BLaER1 treated with 17β-estradiol and CSF1 and Interleukin-3, amounts not matched to agents 10 nM and 100 nM (cell line): ENCODE measurements at regions not wholly inside any gene's neighbourhood (a gene's known extent, or its start where the extent isn't known, plus 50 kb on each side); places are given as distances from the start of the nearest gene placed in this dataset.
A peak's percentile ranks its signal among the peaks of the same experiment; 100 is the strongest.

Experiments
- H3K27ac ChIP-seq, 11 experiments: shearing (Covaris generic); formaldehyde crosslinking; 2 replicates each; pipeline ENCODE4 v1.8.1; 2022
- H3K27me3 ChIP-seq, 11 experiments: shearing (Covaris generic); formaldehyde crosslinking; 2 replicates each; pipeline ENCODE4 v1.8.1; 2022
- H3K36me3 ChIP-seq, 11 experiments: shearing (Covaris generic); formaldehyde crosslinking; 2 replicates each; pipeline ENCODE4 v1.8.1; 2022
- H3K4me1 ChIP-seq, 10 experiments: shearing (Covaris generic); formaldehyde crosslinking; 2 replicates each; pipeline ENCODE4 v1.8.1; 2022
- H3K4me2 ChIP-seq, 11 experiments: shearing (Covaris generic); formaldehyde crosslinking; 2 replicates each; pipeline ENCODE4 v1.8.1; 2022
- H3K4me3 ChIP-seq, 10 experiments: shearing (Covaris generic); formaldehyde crosslinking; 2 replicates each; pipeline ENCODE4 v1.8.1; 2022
- H3K9ac ChIP-seq, 11 experiments: shearing (Covaris generic); formaldehyde crosslinking; 2 replicates each; pipeline ENCODE4 v1.8.1; 2022
- H3K9me3 ChIP-seq, 11 experiments: shearing (Covaris generic); formaldehyde crosslinking; replicated peaks in 1 of 11; 2 replicates each; pipeline ENCODE4 v1.8.1; 2022
- H4K20me1 ChIP-seq, 11 experiments: shearing (Covaris generic); formaldehyde crosslinking; 2 replicates each; pipeline ENCODE4 v1.8.1; 2022
- Cebpa-rat ChIP-seq, 11 experiments: shearing (Covaris generic); IDR thresholded peaks; 2 replicates each; pipeline ENCODE4 v1.8.1; 2022

- Histone ChIP-seq H4K20me1 (no peaks in the 10 kb centered on the region), H3K9ac (no peak overlapping the region), H3K27me3 (no peaks in the 10 kb centered on the region), H3K9me3 (no peaks in the 10 kb centered on the region), H3K4me1 (peaks cover 0 to 11% (median 0%) of the 10 kb centered on the region in 10 experiments; a peak in 6 of 20 replicates), H3K4me3 (no peak overlapping the region), H3K27ac (no peak overlapping the region), H3K4me2 (no peak overlapping the region), H3K36me3 (no peaks in the 10 kb centered on the region)
- no peak for TF ChIP-seq Cebpa-rat (IDR thresholded peaks at IDR 0.05)
These were observed 140.1 kb downstream of the NOL4 start for GRCh38 chr18:34084635-34085034.

- H3K4me3 ChIP-seq: no peak overlapping the region
- H3K27me3 ChIP-seq: no peaks in the 10 kb centered on the region
- H3K9ac ChIP-seq: no peak overlapping the region
- no peaks in the 10 kb centered on the region for H3K36me3 ChIP-seq
- H3K27ac ChIP-seq: no peak overlapping the region
- no peak for TF ChIP-seq Cebpa-rat (IDR thresholded peaks at IDR 0.05)
- H3K4me2 ChIP-seq: peak overlapping the region in 2 of 11 experiments; percentile 37 to 57; a peak in 3 of 22 replicates
- peaks cover 0 to 11% (median 0%) of the 10 kb centered on the region in 10 experiments; a peak in 6 of 20 replicates for H3K4me1 ChIP-seq
- no peaks in the 10 kb centered on the region for H3K9me3 ChIP-seq
- no peaks in the 10 kb centered on the region for H4K20me1 ChIP-seq
These were observed 140.7 kb downstream of the NOL4 start for GRCh38 chr18:34083910-34084535.

GRCh38 chr18:34077599-34077998 lies 147.1 kb downstream of the NOL4 start:
- H3K27me3 ChIP-seq: no peaks in the 10 kb centered on the region
- no peak overlapping the region for H3K4me3 ChIP-seq
- H3K4me1 ChIP-seq: no peaks in the 10 kb centered on the region
- no peak overlapping the region for H3K4me2 ChIP-seq
- no peak overlapping the region for H3K9ac ChIP-seq
- no peak overlapping the region for H3K27ac ChIP-seq
- no peaks in the 10 kb centered on the region for H3K36me3 ChIP-seq
- TF ChIP-seq Cebpa-rat (IDR thresholded peaks at IDR 0.05): no peak
- no peaks in the 10 kb centered on the region for H3K9me3 ChIP-seq
- H4K20me1 ChIP-seq: no peaks in the 10 kb centered on the region

GRCh38 chr18:34075963-34076860 lies 148.5 kb downstream of the NOL4 start:
- Histone ChIP-seq H3K36me3 (no peaks in the 10 kb centered on the region), H3K9ac (no peak overlapping the region)

GRCh38 chr18:34061226-34061625 lies 163.5 kb downstream of the NOL4 start:
- Histone ChIP-seq H3K9ac (no peak overlapping the region), H3K4me1 (no peaks in the 10 kb centered on the region), H3K9me3 (peaks cover 5 to 11% (median 6%) of the 10 kb centered on the region in 11 experiments; a peak in 21 of 22 replicates), H3K27ac (no peak overlapping the region), H3K27me3 (no peaks in the 10 kb centered on the region), H4K20me1 (no peaks in the 10 kb centered on the region), H3K36me3 (no peaks in the 10 kb centered on the region), H3K4me2 (no peak overlapping the region), H3K4me3 (no peak overlapping the region)
- TF ChIP-seq Cebpa-rat (IDR thresholded peaks at IDR 0.05): no peak

More at GRCh38 chr18:34075963-34076860, 148.5 kb downstream of the NOL4 start:
- Histone ChIP-seq H3K27ac (no peak overlapping the region), H3K9me3 (no peaks in the 10 kb centered on the region), H3K4me3 (no peak overlapping the region), H3K4me2 (no peak overlapping the region), H3K27me3 (no peaks in the 10 kb centered on the region), H4K20me1 (no peaks in the 10 kb centered on the region), H3K4me1 (no peaks in the 10 kb centered on the region)
- no peak for TF ChIP-seq Cebpa-rat (IDR thresholded peaks at IDR 0.05)

DNA sequence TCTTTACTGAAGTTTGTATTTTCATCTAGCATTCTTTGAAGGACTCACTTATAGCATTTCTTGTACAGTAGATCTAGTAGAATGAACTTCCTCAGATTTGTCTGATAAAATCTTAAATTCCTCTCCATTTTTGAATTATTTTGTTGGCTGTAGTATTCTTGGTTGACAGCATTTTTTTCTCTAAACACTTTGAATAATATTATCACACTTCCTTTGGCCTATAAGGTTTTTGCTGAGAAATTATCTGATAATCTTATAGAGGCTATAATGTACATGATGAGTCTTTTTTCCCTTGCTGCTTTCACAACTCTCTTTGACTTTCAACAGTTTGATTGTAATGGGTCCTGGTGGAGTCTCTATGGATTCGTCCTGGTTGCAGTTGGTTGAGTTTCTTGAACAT lies 169.5 kb downstream of the NOL4 start:
- H3K9ac ChIP-seq: no peak overlapping the region
- H3K27ac ChIP-seq: no peak overlapping the region
- H3K9me3 ChIP-seq: peaks cover 15 to 23% (median 17%) of the 10 kb centered on the region in 11 experiments
- no peak overlapping the region for H3K4me2 ChIP-seq
- H3K27me3 ChIP-seq: no peaks in the 10 kb centered on the region
- TF ChIP-seq Cebpa-rat (IDR thresholded peaks at IDR 0.05): no peak
- no peaks in the 10 kb centered on the region for H4K20me1 ChIP-seq
- no peak overlapping the region for H3K4me3 ChIP-seq
- no peaks in the 10 kb centered on the region for H3K4me1 ChIP-seq
- H3K36me3 ChIP-seq: no peaks in the 10 kb centered on the region

DNA sequence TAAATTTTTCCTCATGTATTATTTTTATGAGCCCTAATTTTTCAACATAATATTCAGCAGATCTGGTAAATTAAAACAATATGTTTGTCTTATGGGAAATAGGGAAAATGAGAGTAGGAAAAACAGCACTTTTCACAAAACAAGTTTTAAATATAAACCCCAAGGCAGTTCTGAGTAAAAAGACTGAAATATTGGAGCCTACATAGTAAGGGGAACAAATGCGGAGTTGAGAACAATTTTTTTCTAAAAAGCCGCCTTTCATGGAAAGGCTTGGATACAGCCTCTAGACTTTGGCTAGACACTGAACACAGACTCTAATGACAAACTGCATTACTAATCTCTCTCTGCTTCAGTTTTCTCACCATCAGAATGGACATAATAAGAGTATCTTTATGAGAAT lies 174.1 kb downstream of the NOL4 start:
- H3K36me3 ChIP-seq: no peaks in the 10 kb centered on the region
- H3K4me2 ChIP-seq: no peak overlapping the region
- no peak overlapping the region for H3K4me3 ChIP-seq
- no peak overlapping the region for H3K9ac ChIP-seq
- H4K20me1 ChIP-seq: no peaks in the 10 kb centered on the region
- H3K27ac ChIP-seq: no peak overlapping the region
- H3K4me1 ChIP-seq: no peaks in the 10 kb centered on the region
- peaks cover 5 to 7% (median 7%) of the 10 kb centered on the region in 11 experiments; a peak in 18 of 22 replicates for H3K9me3 ChIP-seq
- TF ChIP-seq Cebpa-rat (IDR thresholded peaks at IDR 0.05): no peak
- H3K27me3 ChIP-seq: no peaks in the 10 kb centered on the region

- H3K9me3 ChIP-seq: no peaks in the 10 kb centered on the region
- no peak overlapping the region for H3K27ac ChIP-seq
- no peaks in the 10 kb centered on the region for H3K4me1 ChIP-seq
- H4K20me1 ChIP-seq: no peaks in the 10 kb centered on the region
- H3K27me3 ChIP-seq: no peaks in the 10 kb centered on the region
- H3K4me2 ChIP-seq: no peak overlapping the region
- no peak overlapping the region for H3K9ac ChIP-seq
- H3K36me3 ChIP-seq: no peaks in the 10 kb centered on the region
- no peak for TF ChIP-seq Cebpa-rat (IDR thresholded peaks at IDR 0.05)
- H3K4me3 ChIP-seq: no peak overlapping the region
These were observed 175.2 kb downstream of the NOL4 start for GRCh38 chr18:34049511-34049910.

- H4K20me1 ChIP-seq: no peaks in the 10 kb centered on the region
- no peak overlapping the region for H3K9ac ChIP-seq
- no peaks in the 10 kb centered on the region for H3K4me1 ChIP-seq
- H3K27me3 ChIP-seq: 0 out of 22 replicates have a peak, but pooled peaks cover 0 to 3% (median 0%) of the 10 kb centered on the region in 11 experiments
- no peak for TF ChIP-seq Cebpa-rat (IDR thresholded peaks at IDR 0.05)
- H3K36me3 ChIP-seq: no peaks in the 10 kb centered on the region
- no peaks in the 10 kb centered on the region for H3K9me3 ChIP-seq
- H3K4me3 ChIP-seq: no peak overlapping the region
- no peak overlapping the region for H3K4me2 ChIP-seq
- H3K27ac ChIP-seq: no peak overlapping the region
These were observed 176.3 kb downstream of the NOL4 start for GRCh38 chr18:34048423-34048822.
